HG03571 (cell line): ENCODE measurements at regions not wholly inside any gene's neighbourhood (a gene's known extent, or its start where the extent isn't known, plus 50 kb on each side); places are given as distances from the start of the nearest gene placed in this dataset.
"Not testable (repeated sequence)": the region's sequence is repeated elsewhere in the genome, so short reads cannot be mapped to it uniquely, and the experiment has no call there.

Experiments used
- ATAC-seq: cut with Tn5 transposase; IDR thresholded peaks from one replicate; pipeline ENCODE4 v1.9.1; 2021; ENCODE audit not compliant: unreplicated experiment

- no peak for ATAC-seq
Measured at GRCh38 chr6:128738112-128738511, 144.8 kb upstream of the LAMA2 start.

GRCh38 chr6:128736780-128737179, 146.2 kb upstream of the LAMA2 start:
- ATAC-seq: no peak

GRCh38 chr6:128731249-128732165, 151.4 kb upstream of the LAMA2 start:
- no peak for ATAC-seq

GRCh38 chr6:128727500-128727899, 155.4 kb upstream of the LAMA2 start:
- ATAC-seq: no peak

DNA sequence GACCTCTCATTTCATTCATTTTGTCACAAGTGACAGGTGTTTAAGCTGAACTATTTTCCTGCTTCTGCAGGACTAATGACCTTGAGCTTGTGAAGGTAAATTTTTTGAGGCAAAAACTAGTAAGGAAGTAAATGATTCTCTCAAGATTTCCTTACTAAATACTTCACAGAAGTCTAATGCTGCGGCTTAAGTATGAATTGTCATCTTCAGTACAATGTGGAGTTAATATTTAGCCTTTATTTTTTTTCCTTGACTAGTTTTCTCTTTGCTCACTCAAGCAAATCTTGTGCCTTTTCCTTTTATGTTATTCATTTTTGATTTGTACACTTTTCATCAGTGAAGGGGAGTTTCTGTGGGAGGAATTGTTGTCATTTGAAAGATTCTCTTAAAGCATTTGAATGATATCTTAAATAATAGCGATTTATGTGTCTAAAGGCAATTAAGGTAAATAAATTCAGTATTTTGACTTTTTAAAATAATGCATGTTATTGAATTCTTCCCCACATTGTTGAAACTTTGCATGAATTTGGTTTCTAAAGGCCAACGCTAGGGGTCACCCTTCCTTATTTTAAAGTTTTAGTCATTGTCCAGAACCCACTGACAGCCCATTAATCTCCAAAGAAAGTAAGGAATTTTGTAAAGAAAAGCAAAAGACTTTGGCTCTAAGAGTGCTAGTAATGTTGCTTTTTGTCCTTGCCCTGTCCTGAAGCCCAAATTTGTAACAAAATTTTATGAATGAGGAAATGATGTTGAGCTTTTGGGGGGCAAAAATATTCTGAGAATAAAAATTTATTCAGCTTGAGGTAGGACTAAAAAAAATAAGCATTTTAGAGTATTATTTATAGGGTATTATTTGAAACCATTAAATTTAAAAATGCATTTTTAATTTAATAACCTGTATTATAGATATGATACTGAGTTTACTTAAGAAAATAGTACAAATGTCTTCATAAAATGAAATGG, 157.4 kb upstream of the LAMA2 start:
- ATAC-seq: no peak

GRCh38 chr6:128724738-128725137, 158.2 kb upstream of the LAMA2 start:
- no peak for ATAC-seq

DNA sequence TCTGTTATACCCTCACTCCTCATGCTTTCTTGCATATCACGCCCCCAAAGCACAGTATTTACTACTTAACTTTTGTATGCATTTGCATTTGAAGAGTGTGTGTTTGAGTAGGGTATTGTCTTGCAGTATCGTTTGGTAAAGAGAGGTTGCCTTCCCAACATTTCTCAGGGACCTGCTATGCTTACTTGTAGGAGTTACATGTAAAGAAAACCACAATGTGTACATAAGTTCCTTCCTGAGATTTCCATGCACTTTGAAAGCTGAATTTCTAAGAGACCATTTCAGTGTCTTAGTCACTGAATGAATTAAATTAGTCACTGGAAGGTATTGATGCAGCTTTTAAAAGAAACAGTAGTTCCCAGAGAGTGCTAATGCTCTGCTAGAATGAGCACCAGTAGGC, 159.3 kb upstream of the LAMA2 start:
- ATAC-seq: no peak

- no peak for ATAC-seq
Measured at GRCh38 chr6:128720891-128721290, 162.0 kb upstream of the LAMA2 start.

DNA sequence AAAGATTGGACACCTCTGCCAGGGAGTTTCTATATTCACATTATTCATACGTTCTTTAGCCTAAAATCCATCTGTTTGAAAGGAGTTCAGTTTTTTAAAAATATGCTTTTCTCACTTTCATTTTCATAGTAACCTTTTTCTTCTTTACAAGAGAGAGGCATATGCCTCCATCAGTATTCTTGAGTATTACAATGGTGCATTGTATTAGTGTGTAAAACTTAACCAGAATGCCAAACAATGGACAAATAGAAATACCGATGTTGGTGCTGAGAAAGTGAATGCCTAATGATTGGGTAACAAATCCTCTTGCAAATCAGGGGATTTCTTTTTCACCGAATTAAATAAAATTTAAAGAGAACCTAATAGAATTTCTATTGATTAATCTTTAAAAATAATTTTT, 163.2 kb upstream of the LAMA2 start:
- ATAC-seq: no peak

DNA sequence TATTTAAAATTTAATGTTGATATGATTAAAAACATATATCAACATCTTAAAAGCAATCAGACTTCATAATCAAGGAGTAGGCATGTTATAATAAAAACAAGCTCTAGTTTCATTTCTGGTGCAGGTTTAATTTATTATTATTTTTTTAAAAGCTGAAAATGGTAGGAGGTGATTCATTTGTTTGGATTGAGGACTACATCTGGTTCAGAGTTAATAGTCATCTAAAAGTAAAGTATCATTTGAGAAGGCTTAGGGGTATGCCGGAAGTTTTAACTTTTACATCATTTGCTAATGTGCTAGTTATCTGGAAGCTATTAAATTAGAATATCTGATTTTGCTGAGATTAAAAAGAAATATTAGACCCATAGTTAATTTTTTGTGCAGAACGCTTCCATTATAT, 169.5 kb upstream of the LAMA2 start:
- ATAC-seq: no peak

- no peak for ATAC-seq
Measured at GRCh38 chr6:128712898-128713297, 170.0 kb upstream of the LAMA2 start.

- ATAC-seq: no peak
Measured at GRCh38 chr6:128711149-128711548, 171.8 kb upstream of the LAMA2 start.

DNA sequence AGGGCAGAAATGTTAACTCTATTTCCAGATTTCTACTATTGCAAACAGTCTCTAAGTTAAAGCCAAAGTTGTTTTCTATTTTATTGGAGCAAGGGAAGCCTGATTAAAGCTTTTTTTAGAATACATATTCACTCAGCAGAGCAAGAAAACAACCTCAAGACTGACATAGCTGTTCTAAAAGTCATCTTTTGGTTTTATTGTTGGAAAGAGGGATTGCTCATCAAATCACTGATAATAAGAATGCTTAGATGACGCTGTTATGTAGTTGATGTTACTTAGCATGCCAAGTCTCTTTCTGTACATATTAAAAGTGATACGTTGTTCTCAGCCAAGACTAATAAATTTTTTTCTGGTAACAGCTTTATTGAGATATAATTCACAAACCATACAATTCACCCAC, 172.6 kb upstream of the LAMA2 start:
- ATAC-seq: no peak

- ATAC-seq: no peak
Measured at GRCh38 chr6:128704601-128705000, 178.3 kb upstream of the LAMA2 start.

- ATAC-seq: not testable (repeated sequence)
Measured at GRCh38 chr6:128703794-128704193, 179.1 kb upstream of the LAMA2 start.

- no peak for ATAC-seq
Measured at GRCh38 chr6:128696691-128697689, 176.6 kb upstream of the PTPRK start.

DNA sequence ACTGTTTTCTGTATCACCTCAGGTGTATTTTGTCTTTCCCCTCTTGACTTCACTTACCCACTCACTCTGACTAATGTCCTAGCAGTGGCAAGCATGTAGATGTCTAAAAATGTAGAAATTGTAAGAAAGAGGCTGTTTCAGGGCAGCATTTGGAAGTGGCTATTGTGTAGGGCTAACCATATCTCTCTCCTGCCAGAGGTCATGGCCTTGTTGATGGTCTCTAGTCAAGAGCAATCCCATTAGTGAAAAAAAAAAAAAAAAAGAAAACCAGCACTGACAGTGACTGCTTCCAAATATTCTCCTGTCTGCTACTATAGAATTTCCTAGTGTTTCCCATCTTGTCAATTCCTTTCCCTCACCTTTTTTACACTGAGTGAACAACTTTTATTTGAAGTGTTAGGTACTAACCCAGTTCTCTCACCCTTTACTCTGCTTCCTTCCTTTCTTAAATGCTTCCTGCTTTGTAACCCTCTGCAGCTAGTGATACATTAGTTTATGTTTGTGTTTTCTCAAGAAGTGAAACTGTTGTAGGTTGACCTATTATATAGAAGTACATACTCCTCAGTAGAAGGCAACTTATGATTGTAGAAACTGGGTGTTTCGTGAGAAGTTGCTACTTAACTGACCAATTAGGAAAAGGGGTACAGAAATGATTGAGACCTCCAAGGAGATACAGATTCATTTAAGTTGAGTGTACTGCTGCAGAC, 174.1 kb upstream of the PTPRK start:
- peak; percentile 99 for ATAC-seq

GRCh38 chr6:128690063-128690462, 169.7 kb upstream of the PTPRK start:
- ATAC-seq: no peak

DNA sequence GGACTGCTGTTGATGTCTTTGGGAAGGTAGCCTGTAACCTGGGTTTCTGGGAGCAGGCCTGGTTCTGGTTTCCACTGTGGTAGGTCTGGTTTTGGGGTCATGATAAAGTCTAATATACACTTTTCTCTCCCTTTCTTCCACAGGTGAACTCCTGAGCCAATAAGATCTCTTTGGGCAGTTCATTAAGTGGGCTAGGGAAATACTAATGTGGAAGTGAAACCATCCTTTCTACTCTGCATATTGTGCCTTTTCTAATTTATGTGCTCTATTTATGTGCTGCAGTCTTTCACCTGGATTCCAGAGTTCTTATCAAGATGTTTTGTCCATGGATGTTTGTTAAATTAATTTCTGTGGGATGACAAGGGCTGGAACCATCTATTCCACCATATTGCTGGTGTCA, 165.7 kb upstream of the PTPRK start:
- ATAC-seq: peak; percentile 43

DNA sequence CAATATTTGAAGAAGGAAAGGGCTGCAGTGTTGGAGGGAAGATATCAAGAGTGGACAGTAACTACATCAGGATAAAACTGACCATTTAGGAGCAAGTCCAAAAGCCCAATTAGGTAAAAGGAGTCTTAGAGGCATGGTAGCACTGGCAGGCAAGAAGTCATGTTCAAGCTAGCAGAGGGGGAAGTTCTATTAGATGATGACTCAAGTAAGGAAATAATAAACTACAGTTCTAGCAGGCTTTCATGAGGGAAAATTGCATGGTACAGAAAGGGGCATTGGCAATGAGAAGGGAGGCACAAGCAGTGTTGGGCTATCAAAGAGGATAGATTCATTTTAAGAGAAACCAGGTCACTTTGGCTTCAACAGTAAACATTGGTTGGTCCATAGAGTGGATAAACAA, 156.1 kb upstream of the PTPRK start:
- no peak for ATAC-seq
